ENCODE measurements at regions not wholly inside any gene's neighbourhood (a gene's known extent, or its start where the extent isn't known, plus 50 kb on each side); places are given as distances from the start of the nearest gene placed in this dataset.

DNA sequence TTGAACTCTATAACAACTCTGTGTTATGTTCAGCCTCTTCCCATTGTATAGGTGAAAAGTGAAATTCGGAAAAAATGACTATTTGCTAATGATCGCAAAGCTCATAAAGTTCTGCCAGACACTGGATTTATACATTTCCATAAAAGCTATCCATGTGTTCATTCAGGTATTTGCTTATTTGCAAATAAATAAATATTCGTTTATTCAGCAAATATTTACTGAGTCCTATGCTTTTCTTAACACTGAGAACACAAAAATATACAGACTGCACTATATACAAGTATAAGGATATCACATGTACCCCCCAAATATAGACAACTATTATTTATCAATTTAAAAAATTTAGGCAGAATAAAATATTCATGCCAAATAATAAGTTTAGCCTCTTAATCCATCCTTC is 63.2 kb upstream of the ATP8B1 start:
- Histone ChIP-seq H3K9me2 (replicated peaks; ENCODE audit: insufficient read depth, low read length) (no peaks in the 10 kb centered on the region), H3K4me3 (ENCODE audit: low read length) (no peak overlapping the region), H3K27ac (ENCODE audit: low read length) (no peak overlapping the region), H3F3A (ENCODE audit: insufficient read depth, low read length) (no peaks in the 10 kb centered on the region), H3K79me2 (ENCODE audit: low read length) (no peaks in the 10 kb centered on the region), H3K9me3 (replicated peaks; ENCODE audit: insufficient read depth, low read length) (no peaks in the 10 kb centered on the region), H4K20me1 (ENCODE audit: insufficient read depth, low read length) (no peaks in the 10 kb centered on the region), H3K4me1 (ENCODE audit: low read length) (no peaks in the 10 kb centered on the region), H3K9ac (ENCODE audit: low read length) (no peak overlapping the region), H2AFZ (ENCODE audit: low read length) (no peak overlapping the region), H3K4me2 (ENCODE audit: low read depth, low read length) (no peak overlapping the region), H3K36me3 (replicated peaks; ENCODE audit: insufficient read depth, low read length) (no peaks in the 10 kb centered on the region), H3K27me3 (replicated peaks; ENCODE audit: insufficient read depth, low read length) (no peaks in the 10 kb centered on the region)
- TF ChIP-seq EZH2phosphoT487 (IDR thresholded peaks at IDR 0.05; ENCODE audit: low read length) (no peak), EZH2 (optimal IDR thresholded peaks at IDR 0.05; ENCODE audit: low read depth, low read length) (no peak)
- TF ChIP-seq, protein P1, sequence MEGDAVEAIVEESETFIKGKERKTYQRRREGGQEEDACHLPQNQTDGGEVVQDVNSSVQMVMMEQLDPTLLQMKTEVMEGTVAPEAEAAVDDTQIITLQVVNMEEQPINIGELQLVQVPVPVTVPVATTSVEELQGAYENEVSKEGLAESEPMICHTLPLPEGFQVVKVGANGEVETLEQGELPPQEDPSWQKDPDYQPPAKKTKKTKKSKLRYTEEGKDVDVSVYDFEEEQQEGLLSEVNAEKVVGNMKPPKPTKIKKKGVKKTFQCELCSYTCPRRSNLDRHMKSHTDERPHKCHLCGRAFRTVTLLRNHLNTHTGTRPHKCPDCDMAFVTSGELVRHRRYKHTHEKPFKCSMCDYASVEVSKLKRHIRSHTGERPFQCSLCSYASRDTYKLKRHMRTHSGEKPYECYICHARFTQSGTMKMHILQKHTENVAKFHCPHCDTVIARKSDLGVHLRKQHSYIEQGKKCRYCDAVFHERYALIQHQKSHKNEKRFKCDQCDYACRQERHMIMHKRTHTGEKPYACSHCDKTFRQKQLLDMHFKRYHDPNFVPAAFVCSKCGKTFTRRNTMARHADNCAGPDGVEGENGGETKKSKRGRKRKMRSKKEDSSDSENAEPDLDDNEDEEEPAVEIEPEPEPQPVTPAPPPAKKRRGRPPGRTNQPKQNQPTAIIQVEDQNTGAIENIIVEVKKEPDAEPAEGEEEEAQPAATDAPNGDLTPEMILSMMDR (IDR thresholded peaks at IDR 0.05; ENCODE audit: low read length): no peak
- DNase-seq: no peak

DNA sequence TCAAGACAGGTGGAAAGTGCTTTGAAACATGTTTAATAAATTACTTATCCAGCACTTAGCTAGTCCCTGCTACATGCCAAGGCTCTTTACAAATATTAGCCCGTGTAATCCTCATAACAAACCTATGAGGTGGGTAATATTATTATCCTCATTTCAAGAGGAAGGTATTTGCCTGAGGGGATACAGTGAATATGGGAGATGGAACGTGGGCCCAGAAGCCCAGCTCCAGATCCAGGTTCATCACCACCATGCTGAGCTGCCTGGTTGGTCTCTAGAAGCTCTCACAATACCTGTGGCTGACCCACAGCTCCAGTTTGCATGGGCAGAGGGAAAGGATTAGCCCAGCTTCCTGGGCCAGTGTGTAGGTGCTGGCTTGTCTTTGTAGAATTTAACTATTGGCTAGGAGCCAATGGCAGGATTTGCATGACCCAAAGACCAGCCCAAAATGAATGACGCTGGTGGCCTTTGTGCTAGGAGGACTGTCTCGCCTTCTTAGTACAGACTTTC is 61.6 kb upstream of the ATP8B1 start:
- H4K20me1 ChIP-seq (ENCODE audit: insufficient read depth, low read length): no peaks in the 10 kb centered on the region
- TF ChIP-seq, protein P1 (IDR thresholded peaks at IDR 0.05; ENCODE audit: low read length): no peak
- TF ChIP-seq EZH2 (optimal IDR thresholded peaks at IDR 0.05; ENCODE audit: low read depth, low read length) (no peak), EZH2phosphoT487 (IDR thresholded peaks at IDR 0.05; ENCODE audit: low read length) (no peak)
- no peaks in the 10 kb centered on the region for H3F3A ChIP-seq (ENCODE audit: insufficient read depth, low read length)
- H3K9me2 ChIP-seq (replicated peaks; ENCODE audit: insufficient read depth, low read length): no peaks in the 10 kb centered on the region
- H3K4me2 ChIP-seq (ENCODE audit: low read depth, low read length): no peak overlapping the region
- H2AFZ ChIP-seq (ENCODE audit: low read length): no peak overlapping the region
- H3K27ac ChIP-seq (ENCODE audit: low read length): no peak overlapping the region
- H3K27me3 ChIP-seq (replicated peaks; ENCODE audit: insufficient read depth, low read length): no peaks in the 10 kb centered on the region
- no peaks in the 10 kb centered on the region for H3K79me2 ChIP-seq (ENCODE audit: low read length)
- no peak for DNase-seq
- no peaks in the 10 kb centered on the region for H3K4me1 ChIP-seq (ENCODE audit: low read length)
- no peak overlapping the region for H3K9ac ChIP-seq (ENCODE audit: low read length)
- H3K36me3 ChIP-seq (replicated peaks; ENCODE audit: insufficient read depth, low read length): no peaks in the 10 kb centered on the region
- H3K4me3 ChIP-seq (ENCODE audit: low read length): no peak overlapping the region
- H3K9me3 ChIP-seq (replicated peaks; ENCODE audit: insufficient read depth, low read length): no peaks in the 10 kb centered on the region

DNA sequence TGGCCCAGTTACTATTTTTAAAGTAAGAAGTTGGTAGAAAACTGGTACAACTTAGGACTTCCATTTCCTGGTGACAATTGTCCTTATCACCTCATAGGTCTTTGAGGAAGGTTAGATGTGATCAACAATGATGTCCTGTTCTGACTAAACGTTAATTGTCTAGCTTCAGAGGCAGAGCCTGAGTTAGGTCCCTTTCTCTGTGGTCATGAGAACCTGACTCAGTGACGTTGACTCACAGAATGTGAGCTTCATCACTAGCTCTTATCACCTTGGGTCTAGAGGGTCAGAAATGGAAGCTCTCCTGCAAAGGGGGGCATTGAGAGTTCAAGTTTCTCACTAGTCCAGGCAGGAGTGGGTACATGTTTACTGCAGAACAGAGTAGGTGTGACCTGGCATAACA is 60.6 kb upstream of the ATP8B1 start:
- Histone ChIP-seq H3K36me3 (replicated peaks; ENCODE audit: insufficient read depth, low read length) (no peaks in the 10 kb centered on the region), H3K27me3 (replicated peaks; ENCODE audit: insufficient read depth, low read length) (no peaks in the 10 kb centered on the region), H4K20me1 (ENCODE audit: insufficient read depth, low read length) (no peaks in the 10 kb centered on the region), H3K4me1 (ENCODE audit: low read length) (no peaks in the 10 kb centered on the region), H3K79me2 (ENCODE audit: low read length) (no peaks in the 10 kb centered on the region), H3K9me3 (replicated peaks; ENCODE audit: insufficient read depth, low read length) (no peaks in the 10 kb centered on the region), H3K27ac (ENCODE audit: low read length) (no peak overlapping the region), H3K9me2 (replicated peaks; ENCODE audit: insufficient read depth, low read length) (no peaks in the 10 kb centered on the region), H3F3A (ENCODE audit: insufficient read depth, low read length) (no peaks in the 10 kb centered on the region), H2AFZ (ENCODE audit: low read length) (no peak overlapping the region), H3K4me2 (ENCODE audit: low read depth, low read length) (no peak overlapping the region), H3K9ac (ENCODE audit: low read length) (no peak overlapping the region), H3K4me3 (ENCODE audit: low read length) (no peak overlapping the region)
- no peak for TF ChIP-seq EZH2phosphoT487 (IDR thresholded peaks at IDR 0.05; ENCODE audit: low read length)
- TF ChIP-seq, protein P1 (IDR thresholded peaks at IDR 0.05; ENCODE audit: low read length): no peak
- no peak for TF ChIP-seq EZH2 (optimal IDR thresholded peaks at IDR 0.05; ENCODE audit: low read depth, low read length)
- no peak for DNase-seq
